PC-3 (cell line): ENCODE measurements at regions not wholly inside any gene's neighbourhood (a gene's known extent, or its start where the extent isn't known, plus 50 kb on each side); places are given as distances from the start of the nearest gene placed in this dataset.

ENCODE experiments used
- ATAC-seq: fragments of 200-7000 bp; cut with Tn5 transposase; 2 replicates; pipeline ENCODE4 v1.9.1; 2020; ENCODE audit warnings: mild to moderate bottlenecking, moderate library complexity
- BruUV-seq: library from RNA; stranded (reverse); fragments of 400-500 nt; replicated peaks from 2 replicates; lab custom pipeline; 2021; lab: Mats Ljungman, UMichigan
- CTCF ChIA-PET: fragments of 300-600 bp; sonication (Branson Sonifier 250); formaldehyde crosslinking; loops from one replicate; lab custom pipeline; 2022; ENCODE audit warnings: antibody characterized with exemption; lab: Charles Lee
- POLR2A ChIA-PET: fragments of 300-600 bp; sonication (Branson Sonifier 250); formaldehyde crosslinking; loops from one replicate; lab custom pipeline; 2022; ENCODE audit warnings: antibody characterized with exemption; ENCODE audit not compliant: unreplicated experiment; lab: Charles Lee
- DNase-seq: peaks from one replicate; pipeline ENCODE4 v3.0.0-alpha.2; 2015
- H2AFZ ChIP-seq: fragments of 300-600 bp; sonication (generic); 2 replicates; pipeline ENCODE4 v1.6.0; 2016; ENCODE audit warnings: antibody characterized with exemption, low read length
- H3F3A ChIP-seq: fragments of 300-600 bp; sonication (generic); one replicate; pipeline ENCODE4 v1.6.0; 2017; ENCODE audit warnings: antibody characterized with exemption, low read length, control low read depth, mild to moderate bottlenecking; ENCODE audit not compliant: unreplicated experiment
- H3K27ac ChIP-seq: fragments of 300-600 bp; sonication (generic); 2 replicates; pipeline ENCODE4 v1.5.1; 2016; ENCODE audit warnings: mild to moderate bottlenecking, low read length
- H3K27me3 ChIP-seq: fragments of 300-600 bp; sonication (generic); 2 replicates; pipeline ENCODE4 v1.6.1; 2016; ENCODE audit warnings: low read length, mixed read lengths
- H3K36me3 ChIP-seq: fragments of 300-600 bp; sonication (generic); 2 replicates; pipeline ENCODE4 v1.6.1; 2016; ENCODE audit warnings: low read depth, mixed run types, low read length, mixed read lengths
- H3K4me1 ChIP-seq: fragments of 300-600 bp; sonication (generic); 2 replicates; pipeline ENCODE4 v1.5.1; 2016; ENCODE audit warnings: low read length; ENCODE audit not compliant: insufficient read depth
- H3K4me2 ChIP-seq: fragments of 300-600 bp; sonication (generic); 2 replicates; pipeline ENCODE4 v1.6.0; 2016; ENCODE audit warnings: low read length
- H3K4me3 ChIP-seq: fragments of 300-600 bp; sonication (generic); 2 replicates; pipeline ENCODE4 v1.5.1; 2016; ENCODE audit warnings: mild to moderate bottlenecking, low read length, mixed read lengths
- H3K79me2 ChIP-seq: fragments of 300-600 bp; sonication (generic); 2 replicates; pipeline ENCODE4 v1.6.1; 2017; ENCODE audit warnings: low read length, mixed read lengths
- H3K9ac ChIP-seq: fragments of 300-600 bp; sonication (generic); 2 replicates; pipeline ENCODE4 v1.6.0; 2016; ENCODE audit warnings: mild to moderate bottlenecking, low read length
- H3K9me2 ChIP-seq: fragments of 300-600 bp; sonication (generic); replicated peaks from 2 replicates; pipeline ENCODE4 v1.6.1; 2016; ENCODE audit warnings: mixed run types, low read length, mixed read lengths
- H3K9me3 ChIP-seq: fragments of 300-600 bp; sonication (generic); 2 replicates; pipeline ENCODE4 v1.6.1; 2016; ENCODE audit warnings: low read length, mixed read lengths
- H4K20me1 ChIP-seq: fragments of 300-600 bp; sonication (generic); 2 replicates; pipeline ENCODE4 v1.6.1; 2016; ENCODE audit warnings: low read length, mixed read lengths
- EZH2 ChIP-seq: fragments of 300-600 bp; sonication (generic); IDR thresholded peaks from one replicate; pipeline ENCODE4 v1.6.1; 2017; ENCODE audit warnings: antibody characterized with exemption, mild to moderate bottlenecking, low read length; ENCODE audit not compliant: unreplicated experiment
- EZH2phosphoT487 ChIP-seq: fragments of 300-600 bp; sonication (generic); IDR thresholded peaks from 2 replicates; pipeline ENCODE4 v1.6.1; 2018; ENCODE audit warnings: mild to moderate bottlenecking, antibody characterized with exemption, low read length, borderline replicate concordance
- intact Hi-C: fragments of 100-400 bp; cut with micrococcal nuclease; formaldehyde crosslinking; loops from 2 replicates; pipeline ENCODE4 v1.9.0; 2023
- TF ChIP-seq, protein P1 (sequence below): fragments of 300-600 bp; sonication (generic); conservative IDR thresholded peaks from 2 replicates; pipeline ENCODE4 v1.5.1; 2017; ENCODE audit warnings: antibody characterized with exemption, low read depth, mild to moderate bottlenecking, low read length

DNA sequence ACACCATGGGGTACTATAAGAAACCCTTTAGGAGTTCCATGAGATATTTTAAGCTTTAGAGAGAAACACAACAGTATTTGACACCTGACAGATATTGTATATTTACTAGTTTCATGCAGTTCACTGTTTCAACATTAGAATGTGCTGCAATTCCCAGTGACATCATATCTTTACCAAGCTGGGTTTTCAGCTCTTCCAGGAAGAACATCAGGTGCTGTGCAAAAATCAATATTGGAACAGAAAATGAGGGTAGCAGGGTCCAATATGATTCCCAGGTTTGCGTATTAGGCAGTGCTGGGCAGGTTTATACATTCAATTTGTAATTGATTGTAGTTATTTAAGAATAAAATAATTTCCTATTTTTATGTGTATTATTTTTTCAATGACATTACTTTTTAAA lies 500.0 kb upstream of the EPHA7 start:
- Histone ChIP-seq H3K4me1 (no peaks in the 10 kb centered on the region), H3K27me3 (no peaks in the 10 kb centered on the region), H3F3A (no peaks in the 10 kb centered on the region), H3K79me2 (no peaks in the 10 kb centered on the region), H4K20me1 (no peaks in the 10 kb centered on the region), H3K9ac (no peak overlapping the region), H3K4me3 (no peak overlapping the region), H3K36me3 (no peaks in the 10 kb centered on the region), H2AFZ (no peak overlapping the region), H3K9me2 (no peaks in the 10 kb centered on the region), H3K27ac (no peak overlapping the region), H3K4me2 (no peak overlapping the region), H3K9me3 (no peaks in the 10 kb centered on the region)
- TF ChIP-seq EZH2 (no peak), EZH2phosphoT487 (no peak)
- TF ChIP-seq, protein P1, sequence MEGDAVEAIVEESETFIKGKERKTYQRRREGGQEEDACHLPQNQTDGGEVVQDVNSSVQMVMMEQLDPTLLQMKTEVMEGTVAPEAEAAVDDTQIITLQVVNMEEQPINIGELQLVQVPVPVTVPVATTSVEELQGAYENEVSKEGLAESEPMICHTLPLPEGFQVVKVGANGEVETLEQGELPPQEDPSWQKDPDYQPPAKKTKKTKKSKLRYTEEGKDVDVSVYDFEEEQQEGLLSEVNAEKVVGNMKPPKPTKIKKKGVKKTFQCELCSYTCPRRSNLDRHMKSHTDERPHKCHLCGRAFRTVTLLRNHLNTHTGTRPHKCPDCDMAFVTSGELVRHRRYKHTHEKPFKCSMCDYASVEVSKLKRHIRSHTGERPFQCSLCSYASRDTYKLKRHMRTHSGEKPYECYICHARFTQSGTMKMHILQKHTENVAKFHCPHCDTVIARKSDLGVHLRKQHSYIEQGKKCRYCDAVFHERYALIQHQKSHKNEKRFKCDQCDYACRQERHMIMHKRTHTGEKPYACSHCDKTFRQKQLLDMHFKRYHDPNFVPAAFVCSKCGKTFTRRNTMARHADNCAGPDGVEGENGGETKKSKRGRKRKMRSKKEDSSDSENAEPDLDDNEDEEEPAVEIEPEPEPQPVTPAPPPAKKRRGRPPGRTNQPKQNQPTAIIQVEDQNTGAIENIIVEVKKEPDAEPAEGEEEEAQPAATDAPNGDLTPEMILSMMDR, result no peak
- intact Hi-C loops, result no loop called here
- ATAC-seq (no peak), DNase-seq (no peak)
- no TSS peak for BruUV-seq
- POLR2A ChIA-PET, result no interaction called here
- CTCF ChIA-PET, result interaction anchor here (0.5 kb wide), 1 partner anchor 495 kb away, joined by 3 read pairs; no protein-coding TSS in a partner anchor

DNA sequence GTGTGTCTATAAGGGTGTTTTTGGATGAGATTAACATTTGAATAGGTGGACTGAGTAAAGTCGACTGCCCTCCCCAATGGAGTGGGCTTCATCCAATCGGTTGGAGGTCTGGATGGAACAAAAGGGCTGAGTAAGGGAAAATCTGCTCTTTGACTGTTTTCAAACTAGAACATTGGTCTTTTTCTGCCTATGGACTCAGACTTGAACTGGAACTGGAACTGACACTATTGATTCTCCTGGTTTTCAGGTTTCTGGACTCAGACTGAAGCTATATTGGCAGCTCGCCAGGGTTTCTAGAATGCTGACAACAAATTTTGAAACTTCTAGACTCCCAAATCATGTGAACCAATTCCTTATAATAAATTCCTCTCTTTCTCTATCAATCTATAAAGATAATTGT lies 498.9 kb upstream of the EPHA7 start:
- Histone ChIP-seq H3K9ac (no peak overlapping the region), H2AFZ (no peak overlapping the region), H3K27ac (no peak overlapping the region), H4K20me1 (no peaks in the 10 kb centered on the region), H3K9me2 (no peaks in the 10 kb centered on the region), H3F3A (no peaks in the 10 kb centered on the region), H3K9me3 (no peaks in the 10 kb centered on the region), H3K4me1 (no peaks in the 10 kb centered on the region), H3K36me3 (no peaks in the 10 kb centered on the region), H3K27me3 (no peaks in the 10 kb centered on the region), H3K79me2 (no peaks in the 10 kb centered on the region), H3K4me2 (no peak overlapping the region), H3K4me3 (no peak overlapping the region)
- TF ChIP-seq EZH2 (no peak), EZH2phosphoT487 (no peak)
- TF ChIP-seq, protein P1, result no peak
- ATAC-seq (no peak), DNase-seq (no peak)
- POLR2A ChIA-PET, result no interaction called here
- intact Hi-C loops, result no loop called here
- CTCF ChIA-PET, result no interaction called here
- BruUV-seq, result no TSS peak

DNA sequence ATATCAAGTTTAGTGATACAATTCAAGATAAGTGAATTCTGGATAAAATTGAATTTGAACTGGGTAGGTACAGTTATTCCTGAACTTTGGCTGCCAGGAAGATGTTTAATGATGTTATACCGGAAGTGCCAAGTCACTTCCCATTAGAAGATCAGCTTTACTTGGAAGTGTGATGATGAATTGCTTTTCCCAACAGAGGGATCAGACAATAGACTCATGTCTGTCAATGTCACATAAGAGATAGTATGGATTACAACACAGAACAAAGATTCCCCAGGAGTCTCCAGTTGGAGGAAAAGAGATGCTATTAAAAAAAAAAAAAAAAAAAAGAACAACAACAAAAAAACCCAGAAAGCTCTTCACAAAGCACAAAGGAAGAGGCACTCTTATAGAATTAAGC lies 497.9 kb upstream of the EPHA7 start:
- no peak overlapping the region for H3K9ac ChIP-seq
- no TSS peak for BruUV-seq
- H2AFZ ChIP-seq, result no peak overlapping the region
- H3F3A ChIP-seq, result no peaks in the 10 kb centered on the region
- TF ChIP-seq EZH2 (no peak), EZH2phosphoT487 (no peak)
- TF ChIP-seq, protein P1, result no peak
- no peak overlapping the region for H3K27ac ChIP-seq
- no peaks in the 10 kb centered on the region for H3K9me2 ChIP-seq
- H3K4me1 ChIP-seq, result no peaks in the 10 kb centered on the region
- ChIA-PET CTCF (no interaction called here), POLR2A (no interaction called here)
- DNase-seq, result no peak
- no peaks in the 10 kb centered on the region for H3K79me2 ChIP-seq
- ATAC-seq, result no peak
- intact Hi-C loops, result no loop called here
- no peaks in the 10 kb centered on the region for H3K9me3 ChIP-seq
- H3K4me3 ChIP-seq, result no peak overlapping the region
- H3K36me3 ChIP-seq, result no peaks in the 10 kb centered on the region
- no peak overlapping the region for H3K4me2 ChIP-seq
- H4K20me1 ChIP-seq, result no peaks in the 10 kb centered on the region
- H3K27me3 ChIP-seq, result no peaks in the 10 kb centered on the region
